ENCODE measurements at regions not wholly inside any gene's neighbourhood (a gene's known extent, or its start where the extent isn't known, plus 50 kb on each side); places are given as distances from the start of the nearest gene placed in this dataset.
A peak's percentile ranks its signal among the peaks of the same experiment; 100 is the strongest.

DNA sequence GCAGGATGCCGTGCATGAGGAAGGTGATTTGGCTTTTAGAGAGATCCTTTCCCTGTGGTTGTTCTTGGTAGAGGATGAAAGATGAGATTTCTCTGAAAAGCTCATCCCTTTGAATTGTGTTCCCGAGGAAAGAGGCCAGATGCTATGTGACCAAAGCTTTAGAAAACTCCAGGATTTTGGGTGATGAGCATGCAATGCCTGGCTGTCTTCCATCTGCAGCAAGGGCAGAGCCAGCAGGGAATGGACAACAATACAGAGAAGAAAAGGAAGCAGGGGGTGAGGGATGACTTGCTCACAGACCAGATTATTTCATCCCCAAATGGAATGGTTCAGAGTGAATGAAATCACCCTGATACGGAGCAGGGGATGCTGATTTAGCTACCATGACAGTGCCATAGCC, 949.7 kb upstream of the EEF2KMT start:
- Histone ChIP-seq H3K9me3 (ENCODE audit: control insufficient read depth, insufficient read depth, low read length) (no peaks in the 10 kb centered on the region), H3K9ac (ENCODE audit: low read depth, low read length) (no peak overlapping the region), H3K4me1 (ENCODE audit: insufficient read depth, low read length) (peaks cover 19% of the 10 kb centered on the region), H3K36me3 (ENCODE audit: insufficient read depth, low read length) (no peaks in the 10 kb centered on the region)

DNA sequence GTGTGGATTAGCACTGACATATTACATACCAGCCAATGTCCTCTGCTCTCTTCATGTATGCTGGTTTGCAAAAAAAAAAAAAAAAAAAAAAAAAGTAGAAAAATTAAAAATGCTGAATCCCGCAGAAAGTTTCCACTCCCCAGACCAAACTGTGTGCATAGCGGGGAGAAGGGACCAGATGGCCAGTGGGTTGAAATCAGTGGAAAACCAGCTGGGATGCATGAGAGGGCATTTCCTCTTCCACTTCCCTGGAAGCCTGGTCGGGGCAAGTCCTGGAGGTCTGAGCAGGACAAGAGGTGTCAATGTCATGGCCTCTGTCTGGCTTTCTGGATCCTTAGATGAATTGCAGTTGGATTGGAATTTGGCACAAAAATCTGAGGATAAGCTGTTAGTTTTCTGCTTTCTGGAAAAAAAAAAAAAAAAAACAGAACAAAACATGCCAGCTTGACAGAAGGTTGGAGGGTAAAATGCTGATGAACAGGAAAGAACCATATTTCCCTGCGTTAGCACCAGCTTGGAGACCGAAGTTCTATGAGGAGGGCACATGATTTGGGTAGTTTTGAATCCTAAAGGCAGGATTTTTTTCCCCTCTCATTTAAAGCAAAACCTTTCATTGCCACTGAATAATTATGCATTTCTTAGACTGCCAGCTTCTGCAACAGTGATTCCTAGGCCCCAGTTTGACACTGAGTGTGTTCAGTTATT, 941.5 kb upstream of the EEF2KMT start:
- peaks cover 4% of the 10 kb centered on the region; the same call in 1 of the 2 replicates for H3K9me3 ChIP-seq (ENCODE audit: control insufficient read depth, insufficient read depth, low read length)
- H3K4me1 ChIP-seq (ENCODE audit: insufficient read depth, low read length) = peaks cover 11% of the 10 kb centered on the region
- no peak overlapping the region for H3K9ac ChIP-seq (ENCODE audit: low read depth, low read length)
- H3K36me3 ChIP-seq (ENCODE audit: insufficient read depth, low read length) = no peaks in the 10 kb centered on the region

DNA sequence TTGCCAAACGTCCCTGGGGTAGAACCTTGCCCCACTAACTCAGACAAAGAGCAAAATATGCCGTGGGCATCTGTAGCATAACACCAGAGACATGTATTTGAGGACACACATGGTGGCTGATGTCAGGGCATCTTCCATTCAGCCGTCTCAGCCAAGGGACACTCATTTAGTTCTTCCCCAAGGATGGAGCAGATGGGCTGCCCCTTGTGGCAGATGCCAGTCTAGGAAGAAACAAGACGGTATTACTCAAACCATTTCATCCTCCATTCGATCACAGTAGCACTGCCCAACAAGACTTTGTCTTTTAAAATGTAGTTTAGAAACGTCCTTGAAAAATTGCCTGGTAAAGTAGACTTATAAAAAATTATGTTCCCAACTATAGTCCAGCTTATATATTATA, 937.6 kb upstream of the EEF2KMT start:
- Histone ChIP-seq H3K36me3 (ENCODE audit: insufficient read depth, low read length) (no peaks in the 10 kb centered on the region), H3K9ac (ENCODE audit: low read depth, low read length) (no peak overlapping the region), H3K9me3 (ENCODE audit: control insufficient read depth, insufficient read depth, low read length) (peaks cover 3% of the 10 kb centered on the region; the same call in 1 of the 2 replicates), H3K4me1 (ENCODE audit: insufficient read depth, low read length) (no peaks in the 10 kb centered on the region)

DNA sequence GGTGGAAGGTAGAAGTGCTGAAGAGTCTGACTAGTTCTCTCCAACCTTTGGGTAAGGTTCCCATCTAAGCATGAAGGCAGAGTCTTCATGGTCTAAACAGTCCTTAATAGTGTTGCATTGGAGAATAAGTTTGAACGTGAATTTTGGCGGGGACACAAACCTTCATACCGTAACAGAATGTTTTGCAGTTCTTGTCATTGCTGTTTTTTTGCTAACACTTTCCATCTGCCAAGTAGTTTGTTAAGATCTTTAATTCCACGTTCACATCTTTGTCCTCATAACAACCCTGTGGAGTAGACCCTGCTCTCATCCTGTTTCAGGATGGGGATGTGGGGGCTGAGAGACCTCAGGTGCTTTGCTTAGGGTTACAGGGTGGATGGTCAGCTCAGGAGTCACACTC, 936.9 kb upstream of the EEF2KMT start:
- no peaks in the 10 kb centered on the region for H3K4me1 ChIP-seq (ENCODE audit: insufficient read depth, low read length)
- H3K9ac ChIP-seq (ENCODE audit: low read depth, low read length) = no peak overlapping the region
- no peaks in the 10 kb centered on the region for H3K9me3 ChIP-seq (ENCODE audit: control insufficient read depth, insufficient read depth, low read length)
- H3K36me3 ChIP-seq (ENCODE audit: insufficient read depth, low read length) = no peaks in the 10 kb centered on the region

DNA sequence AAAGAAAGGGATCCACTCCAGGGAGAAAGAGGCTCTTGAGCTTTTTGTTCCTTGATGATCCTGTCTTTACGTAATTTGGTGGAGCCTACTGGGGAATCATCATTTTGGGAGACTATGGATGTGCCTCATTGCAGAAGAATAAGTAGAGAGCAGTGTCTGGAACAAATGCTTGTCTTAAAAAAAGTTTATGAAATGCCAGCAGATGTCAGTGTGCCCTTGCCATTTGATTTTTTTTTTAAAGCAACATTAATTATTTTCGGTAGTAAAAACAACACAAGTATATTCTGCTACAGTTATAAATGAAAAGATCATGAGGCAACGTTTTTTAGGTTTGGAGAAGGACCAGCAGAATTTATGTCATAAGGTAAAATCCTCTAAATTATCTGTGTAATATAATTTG, 934.8 kb upstream of the EEF2KMT start:
- Histone ChIP-seq H3K4me1 (ENCODE audit: insufficient read depth, low read length) (no peaks in the 10 kb centered on the region), H3K36me3 (ENCODE audit: insufficient read depth, low read length) (no peaks in the 10 kb centered on the region), H3K9me3 (ENCODE audit: control insufficient read depth, insufficient read depth, low read length) (no peaks in the 10 kb centered on the region), H3K9ac (ENCODE audit: low read depth, low read length) (no peak overlapping the region)

DNA sequence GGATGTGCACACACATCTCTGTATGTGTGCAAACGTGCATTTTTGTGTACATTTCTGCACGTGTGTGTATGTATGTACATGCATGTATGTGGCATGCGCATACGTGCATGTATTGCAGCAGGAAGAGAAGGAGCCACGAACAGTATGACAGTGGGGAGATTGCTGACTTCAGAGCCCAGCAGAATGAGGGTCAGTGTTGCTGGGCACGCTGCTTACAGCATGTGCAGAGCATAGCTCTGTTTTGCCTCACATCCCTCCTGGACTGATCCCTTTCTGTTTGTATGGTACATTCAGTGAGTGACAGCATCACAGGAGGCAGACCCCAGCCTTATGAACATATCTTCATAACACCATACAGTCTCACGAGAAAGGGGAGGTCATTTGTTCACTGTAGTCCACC, 934.0 kb upstream of the EEF2KMT start:
- no peak overlapping the region for H3K9ac ChIP-seq (ENCODE audit: low read depth, low read length)
- H3K4me1 ChIP-seq (ENCODE audit: insufficient read depth, low read length) = no peaks in the 10 kb centered on the region
- no peaks in the 10 kb centered on the region for H3K36me3 ChIP-seq (ENCODE audit: insufficient read depth, low read length)
- H3K9me3 ChIP-seq (ENCODE audit: control insufficient read depth, insufficient read depth, low read length) = no peaks in the 10 kb centered on the region

DNA sequence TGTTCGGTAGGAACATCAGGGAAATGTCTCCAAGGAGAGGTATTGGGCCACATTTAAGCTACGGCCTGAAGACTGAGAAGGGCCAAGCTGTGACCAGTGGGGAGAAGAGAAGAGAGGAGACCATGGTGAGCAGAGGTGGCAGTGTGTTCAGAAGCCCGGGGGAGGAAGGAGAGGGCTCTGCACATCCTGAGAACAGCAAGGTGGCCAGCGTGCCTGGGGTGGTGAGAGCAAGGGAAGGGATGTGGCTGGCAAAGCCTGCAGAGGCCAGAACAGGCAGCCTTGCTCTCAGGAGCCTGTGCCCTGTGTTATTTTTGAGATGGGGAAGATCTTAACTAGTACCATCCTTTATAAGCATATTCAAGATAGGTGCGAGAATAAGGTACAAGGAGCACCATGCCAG, 933.5 kb upstream of the EEF2KMT start:
- Histone ChIP-seq H3K9me3 (ENCODE audit: control insufficient read depth, insufficient read depth, low read length) (no peaks in the 10 kb centered on the region), H3K4me1 (ENCODE audit: insufficient read depth, low read length) (no peaks in the 10 kb centered on the region), H3K9ac (ENCODE audit: low read depth, low read length) (no peak overlapping the region), H3K36me3 (ENCODE audit: insufficient read depth, low read length) (no peaks in the 10 kb centered on the region)

DNA sequence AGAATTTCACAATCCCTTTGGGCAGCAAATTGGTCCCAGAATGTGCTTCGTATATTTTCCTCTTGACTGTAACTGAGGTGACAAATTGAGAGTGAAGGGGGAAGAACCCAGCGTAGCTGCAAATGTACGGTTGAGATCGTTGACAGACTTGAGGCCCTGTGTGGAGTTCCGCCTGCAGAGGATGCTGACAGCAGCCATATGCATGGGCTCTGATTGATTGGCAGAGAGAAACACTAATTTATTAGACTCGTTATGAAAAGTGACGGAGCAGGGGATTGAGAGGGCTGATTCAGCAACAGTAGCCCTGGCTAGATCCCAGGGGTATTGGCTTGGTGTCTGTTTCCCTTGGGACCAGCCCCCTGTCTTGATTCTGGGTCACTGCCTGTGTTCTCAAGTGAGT, 930.1 kb upstream of the EEF2KMT start:
- H3K9ac ChIP-seq (ENCODE audit: low read depth, low read length) = no peak overlapping the region
- H3K9me3 ChIP-seq (ENCODE audit: control insufficient read depth, insufficient read depth, low read length) = no peaks in the 10 kb centered on the region
- no peaks in the 10 kb centered on the region for H3K36me3 ChIP-seq (ENCODE audit: insufficient read depth, low read length)
- H3K4me1 ChIP-seq (ENCODE audit: insufficient read depth, low read length) = no peaks in the 10 kb centered on the region

DNA sequence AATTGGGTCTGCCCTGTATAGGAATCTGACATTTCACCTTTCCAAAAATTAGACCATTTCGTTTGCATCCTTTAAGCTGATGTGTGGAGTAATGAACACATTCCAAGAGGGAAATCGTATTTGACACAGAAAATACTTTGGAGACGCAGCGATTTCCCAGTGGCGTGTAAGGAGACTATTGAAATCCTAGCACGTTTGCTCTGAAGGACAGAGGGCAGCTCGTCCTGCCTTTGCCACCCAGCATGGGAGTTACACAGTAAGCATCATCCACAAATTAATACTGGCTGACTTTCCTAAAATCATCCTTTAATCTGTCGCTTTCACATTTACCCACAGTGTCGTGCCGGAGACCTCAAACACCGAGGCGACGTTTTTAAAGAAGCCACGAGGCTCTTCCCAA, 925.9 kb upstream of the EEF2KMT start:
- Histone ChIP-seq H3K4me1 (ENCODE audit: insufficient read depth, low read length) (no peaks in the 10 kb centered on the region), H3K9me3 (ENCODE audit: control insufficient read depth, insufficient read depth, low read length) (no peaks in the 10 kb centered on the region), H3K36me3 (ENCODE audit: insufficient read depth, low read length) (no peaks in the 10 kb centered on the region), H3K9ac (ENCODE audit: low read depth, low read length) (no peak overlapping the region)

DNA sequence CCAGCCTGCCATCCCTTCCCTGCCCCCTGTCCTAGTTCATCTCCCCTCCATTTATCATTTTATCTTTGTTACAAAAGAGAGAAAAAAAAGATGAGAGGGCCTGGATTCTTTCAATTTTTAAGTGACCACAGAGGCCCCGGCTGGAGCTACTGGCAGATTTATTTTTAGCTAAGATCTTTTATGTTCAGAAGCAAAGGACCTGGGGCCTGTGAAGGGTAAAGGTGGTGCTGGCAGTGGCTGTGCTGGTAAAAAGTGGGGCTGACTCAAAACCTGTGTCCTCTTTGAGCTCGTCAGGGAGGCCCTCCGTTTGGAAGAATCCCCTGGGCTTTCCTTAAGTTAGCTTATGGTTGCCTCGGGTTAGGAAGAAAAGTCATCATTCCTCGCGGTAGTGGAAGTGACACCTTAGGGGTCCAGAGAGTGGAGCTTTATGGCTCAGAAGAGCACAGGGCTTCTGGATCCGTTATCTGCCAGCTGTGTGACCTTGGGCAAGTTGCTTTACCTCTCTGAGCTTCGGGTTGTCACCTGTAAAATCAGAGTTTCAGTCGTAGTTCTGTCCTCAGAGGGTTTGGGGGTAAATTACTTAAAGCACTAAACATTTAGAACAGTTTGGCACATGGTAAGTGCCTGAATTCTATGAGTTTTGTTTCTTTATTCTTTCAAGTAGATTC, 923.8 kb upstream of the EEF2KMT start:
- Histone ChIP-seq H3K36me3 (ENCODE audit: insufficient read depth, low read length) (no peaks in the 10 kb centered on the region), H3K9me3 (ENCODE audit: control insufficient read depth, insufficient read depth, low read length) (no peaks in the 10 kb centered on the region), H3K4me1 (ENCODE audit: insufficient read depth, low read length) (no peaks in the 10 kb centered on the region), H3K9ac (ENCODE audit: low read depth, low read length) (no peak overlapping the region)

DNA sequence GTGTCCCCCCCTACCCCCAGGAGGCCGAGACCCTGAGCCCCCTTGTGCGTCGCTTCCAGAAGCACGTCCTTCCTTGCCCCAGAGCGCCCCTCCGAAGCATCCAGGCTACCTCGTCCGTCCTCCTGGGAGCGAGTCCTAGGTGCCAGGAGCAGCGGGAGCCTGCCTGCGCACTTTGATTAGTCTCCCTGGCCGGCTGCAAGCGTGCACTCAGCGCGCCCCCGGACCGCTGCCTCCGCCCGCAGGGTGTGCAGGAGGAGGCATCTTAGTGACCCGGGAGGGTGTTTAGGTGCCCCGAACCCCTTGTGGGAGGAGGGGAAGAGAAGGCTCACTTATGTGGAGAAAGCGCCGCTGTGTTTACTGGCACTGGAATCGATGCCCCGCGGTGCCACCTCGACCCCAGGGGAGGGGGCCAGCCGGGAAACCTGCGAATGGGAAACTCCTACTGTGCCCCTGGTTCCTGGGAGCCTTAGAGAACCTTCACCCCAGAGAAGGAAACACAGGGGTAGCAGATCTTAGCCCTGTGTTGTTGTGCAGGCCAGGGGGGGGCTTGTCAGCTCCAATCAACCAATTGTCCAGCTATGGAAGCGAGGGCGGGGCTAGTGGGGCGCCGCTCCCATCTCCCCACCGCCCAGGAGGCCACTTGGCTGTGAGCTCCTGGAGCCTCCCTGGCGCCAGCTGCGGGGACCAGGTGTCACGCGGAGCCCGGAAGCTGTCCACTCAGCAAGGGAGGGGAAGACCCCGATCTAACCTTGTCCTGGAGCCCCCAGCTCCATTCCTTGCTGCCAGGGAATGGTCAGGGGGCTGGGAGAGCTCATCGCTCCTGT, 922.8 kb upstream of the EEF2KMT start:
- H3K9me3 ChIP-seq (ENCODE audit: control insufficient read depth, insufficient read depth, low read length) = no peaks in the 10 kb centered on the region
- H3K4me1 ChIP-seq (ENCODE audit: insufficient read depth, low read length) = no peaks in the 10 kb centered on the region
- H3K9ac ChIP-seq (ENCODE audit: low read depth, low read length) = peak overlapping the region; percentile 51
- no peaks in the 10 kb centered on the region for H3K36me3 ChIP-seq (ENCODE audit: insufficient read depth, low read length)

DNA sequence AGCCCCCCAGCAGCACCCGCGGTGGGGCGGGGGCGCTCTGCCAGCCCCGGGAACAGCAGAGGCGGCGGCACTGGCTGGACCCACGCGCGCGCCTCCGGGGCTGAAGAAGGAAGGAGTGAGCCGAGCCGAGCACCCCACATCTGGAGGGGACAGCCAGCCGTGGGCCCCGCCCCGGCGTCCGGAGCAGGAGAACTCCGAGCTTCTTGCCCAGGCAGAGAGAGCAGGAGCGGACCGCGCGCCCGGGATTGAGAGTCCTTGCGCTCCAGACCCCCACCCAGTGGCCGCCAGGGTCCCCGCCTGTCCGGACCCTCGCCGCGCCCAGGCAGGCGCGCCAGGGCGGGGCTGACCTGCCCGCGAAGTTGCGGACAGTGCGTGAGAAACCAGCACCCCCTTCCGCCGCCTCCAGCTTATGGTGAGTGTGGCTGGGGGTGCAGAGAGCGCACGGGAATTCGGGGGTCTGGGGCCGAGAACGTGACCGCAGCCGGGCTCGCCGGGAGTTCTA, 921.9 kb upstream of the EEF2KMT start:
- Histone ChIP-seq H3K9ac (ENCODE audit: low read depth, low read length) (peak overlapping the region; percentile 51), H3K36me3 (ENCODE audit: insufficient read depth, low read length) (no peaks in the 10 kb centered on the region), H3K9me3 (ENCODE audit: control insufficient read depth, insufficient read depth, low read length) (no peaks in the 10 kb centered on the region), H3K4me1 (ENCODE audit: insufficient read depth, low read length) (no peaks in the 10 kb centered on the region)

DNA sequence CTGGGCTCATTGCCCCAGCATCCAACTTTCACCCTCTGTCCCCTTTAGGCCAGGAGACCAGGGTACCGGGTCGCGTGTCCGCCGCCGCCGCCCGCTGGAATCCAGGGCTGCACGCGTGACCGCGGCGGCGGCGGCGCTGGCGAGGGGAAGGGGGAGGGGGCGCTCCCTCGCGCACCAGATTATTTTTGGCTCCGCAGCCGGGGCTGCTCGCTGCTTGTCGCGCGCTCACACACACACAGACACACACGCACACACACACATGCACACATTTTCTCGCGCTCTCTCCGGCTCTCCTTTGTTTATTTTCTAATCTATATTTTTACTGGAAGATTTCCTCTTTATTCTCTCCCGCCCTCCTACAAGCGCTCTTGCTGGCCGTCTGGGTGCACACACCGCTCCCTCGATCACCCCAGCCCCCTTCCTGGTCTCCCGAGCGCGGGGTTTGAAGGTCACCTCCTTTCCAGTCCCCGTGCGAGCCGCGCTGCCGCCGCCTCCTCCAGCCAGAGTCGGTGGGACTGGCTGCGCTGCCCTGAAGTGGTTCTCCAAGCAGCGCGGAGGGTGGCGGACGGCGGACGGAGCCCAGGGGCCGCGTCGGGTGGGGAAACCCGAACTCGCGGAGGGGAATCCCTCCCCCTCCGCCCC, 921.4 kb upstream of the EEF2KMT start:
- H3K9me3 ChIP-seq (ENCODE audit: control insufficient read depth, insufficient read depth, low read length) = no peaks in the 10 kb centered on the region
- peak overlapping the region; percentile 51 for H3K9ac ChIP-seq (ENCODE audit: low read depth, low read length)
- H3K4me1 ChIP-seq (ENCODE audit: insufficient read depth, low read length) = no peaks in the 10 kb centered on the region
- H3K36me3 ChIP-seq (ENCODE audit: insufficient read depth, low read length) = no peaks in the 10 kb centered on the region

DNA sequence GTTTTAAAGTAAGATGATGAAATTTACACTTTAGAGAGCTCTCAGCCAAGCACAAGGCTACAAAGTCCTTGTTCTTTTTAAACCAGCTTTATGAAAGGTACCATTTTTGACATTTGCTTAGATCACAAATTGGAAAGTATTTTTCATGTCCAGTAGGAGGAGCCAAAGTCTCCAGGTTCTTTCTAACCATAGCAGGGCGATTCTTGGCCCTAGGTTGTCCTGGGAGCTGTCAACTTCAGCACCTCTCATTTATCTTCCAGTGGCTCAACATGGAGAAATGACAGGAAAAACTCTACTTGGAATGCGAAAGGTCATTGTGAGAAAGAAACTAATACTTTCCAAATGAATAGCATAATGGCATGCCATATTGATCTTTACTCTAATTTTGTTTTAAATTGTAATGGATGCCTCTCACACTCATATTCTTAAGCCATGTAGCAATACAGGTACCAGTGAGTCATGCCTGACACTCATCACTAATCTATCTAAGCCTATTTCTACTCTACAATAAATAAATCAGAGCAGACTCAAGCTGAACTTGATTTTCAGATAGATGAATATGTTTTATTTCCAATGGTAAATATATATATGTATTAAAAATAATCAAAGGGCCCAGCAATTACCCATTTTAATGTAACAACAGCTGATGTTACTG, 919.1 kb upstream of the EEF2KMT start:
- no peaks in the 10 kb centered on the region for H3K9me3 ChIP-seq (ENCODE audit: control insufficient read depth, insufficient read depth, low read length)
- no peaks in the 10 kb centered on the region for H3K36me3 ChIP-seq (ENCODE audit: insufficient read depth, low read length)
- H3K4me1 ChIP-seq (ENCODE audit: insufficient read depth, low read length) = no peaks in the 10 kb centered on the region
- H3K9ac ChIP-seq (ENCODE audit: low read depth, low read length) = no peak overlapping the region
